Choroid plexus epithelial cell (primary cell): ENCODE measurements at regions not wholly inside any gene's neighbourhood (a gene's known extent, or its start where the extent isn't known, plus 50 kb on each side); places are given as distances from the start of the nearest gene placed in this dataset.

Experiments used
- DNase-seq: peaks from one replicate; pipeline ENCODE4 v3.0.0-alpha.2; 2010; ENCODE audit warnings: low read depth
- H3K4me3 ChIP-seq: 2 replicates; pipeline ENCODE4 v1.5.1; 2011; ENCODE audit warnings: low read depth, mild to moderate bottlenecking, control low read depth, low read length, moderate library complexity
- TF ChIP-seq, protein P1 (sequence below): conservative IDR thresholded peaks from 2 replicates; pipeline ENCODE4 v1.5.1; 2011; ENCODE audit warnings: low read depth, mild to moderate bottlenecking, control low read depth, inconsistent platforms, low read length, moderate library complexity

- TF ChIP-seq, protein P1, sequence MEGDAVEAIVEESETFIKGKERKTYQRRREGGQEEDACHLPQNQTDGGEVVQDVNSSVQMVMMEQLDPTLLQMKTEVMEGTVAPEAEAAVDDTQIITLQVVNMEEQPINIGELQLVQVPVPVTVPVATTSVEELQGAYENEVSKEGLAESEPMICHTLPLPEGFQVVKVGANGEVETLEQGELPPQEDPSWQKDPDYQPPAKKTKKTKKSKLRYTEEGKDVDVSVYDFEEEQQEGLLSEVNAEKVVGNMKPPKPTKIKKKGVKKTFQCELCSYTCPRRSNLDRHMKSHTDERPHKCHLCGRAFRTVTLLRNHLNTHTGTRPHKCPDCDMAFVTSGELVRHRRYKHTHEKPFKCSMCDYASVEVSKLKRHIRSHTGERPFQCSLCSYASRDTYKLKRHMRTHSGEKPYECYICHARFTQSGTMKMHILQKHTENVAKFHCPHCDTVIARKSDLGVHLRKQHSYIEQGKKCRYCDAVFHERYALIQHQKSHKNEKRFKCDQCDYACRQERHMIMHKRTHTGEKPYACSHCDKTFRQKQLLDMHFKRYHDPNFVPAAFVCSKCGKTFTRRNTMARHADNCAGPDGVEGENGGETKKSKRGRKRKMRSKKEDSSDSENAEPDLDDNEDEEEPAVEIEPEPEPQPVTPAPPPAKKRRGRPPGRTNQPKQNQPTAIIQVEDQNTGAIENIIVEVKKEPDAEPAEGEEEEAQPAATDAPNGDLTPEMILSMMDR: no peak
- H3K4me3 ChIP-seq: no peak overlapping the region
- DNase-seq: no peak
These were observed 150.0 kb downstream of the ADAMTS15 start for GRCh38 chr11:130598433-130598832.

DNA sequence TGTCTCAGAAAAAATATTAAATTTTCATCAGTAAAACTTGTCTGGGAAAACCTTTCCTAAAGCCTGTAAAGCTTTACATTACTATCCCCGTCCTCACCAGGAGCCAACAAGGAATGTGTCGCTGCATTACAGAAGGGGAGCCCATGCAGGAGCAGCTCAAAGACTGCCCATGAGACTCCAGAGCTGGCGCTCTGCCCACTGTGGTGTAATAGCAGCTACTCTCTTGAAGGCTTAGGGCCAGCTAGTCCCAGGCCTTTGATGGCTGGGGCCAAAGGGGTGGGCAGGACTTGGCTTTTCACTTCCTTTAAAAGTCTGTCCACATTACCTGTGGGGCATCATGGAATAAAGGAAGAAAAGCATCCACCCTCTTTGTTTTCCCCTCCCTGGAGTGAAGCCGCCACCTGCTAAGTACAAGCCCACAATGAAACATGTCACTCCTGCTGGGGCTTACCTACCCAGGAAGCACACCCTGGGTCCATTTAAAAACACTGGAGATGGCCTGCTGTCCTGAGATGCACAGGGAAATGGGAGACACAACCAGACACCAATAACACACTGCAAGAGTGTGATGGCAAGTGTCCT lies 150.7 kb downstream of the ADAMTS15 start:
- TF ChIP-seq, protein P1: no peak
- peak; percentile 74 for DNase-seq

DNA sequence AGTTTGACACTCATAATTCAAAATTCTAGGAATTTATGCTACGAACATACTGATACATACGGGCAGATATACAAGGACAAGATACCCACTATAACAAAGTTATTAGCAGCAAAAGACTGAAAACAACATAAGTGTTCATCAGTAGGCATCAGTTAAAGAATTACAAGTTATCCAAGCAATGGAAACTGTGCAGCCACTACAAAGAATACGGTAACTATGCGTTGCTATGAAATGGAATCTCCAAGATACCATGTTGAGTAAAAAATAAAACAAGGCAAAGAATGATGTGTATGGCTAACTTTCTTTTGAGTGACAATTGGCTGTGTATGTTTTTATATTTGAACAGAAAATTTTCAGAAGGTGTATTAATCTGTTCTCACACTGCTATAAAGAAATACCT lies 151.7 kb downstream of the ADAMTS15 start:
- no peak overlapping the region for H3K4me3 ChIP-seq
- DNase-seq: peak; percentile 74
- TF ChIP-seq, protein P1: no peak

More for the DNA sequence above, 150.7 kb downstream of the ADAMTS15 start:
- no peak overlapping the region for H3K4me3 ChIP-seq

- TF ChIP-seq, protein P1: no peak
- no peak overlapping the region for H3K4me3 ChIP-seq
- no peak for DNase-seq
These were observed 152.2 kb downstream of the ADAMTS15 start for GRCh38 chr11:130600616-130601015.

DNA sequence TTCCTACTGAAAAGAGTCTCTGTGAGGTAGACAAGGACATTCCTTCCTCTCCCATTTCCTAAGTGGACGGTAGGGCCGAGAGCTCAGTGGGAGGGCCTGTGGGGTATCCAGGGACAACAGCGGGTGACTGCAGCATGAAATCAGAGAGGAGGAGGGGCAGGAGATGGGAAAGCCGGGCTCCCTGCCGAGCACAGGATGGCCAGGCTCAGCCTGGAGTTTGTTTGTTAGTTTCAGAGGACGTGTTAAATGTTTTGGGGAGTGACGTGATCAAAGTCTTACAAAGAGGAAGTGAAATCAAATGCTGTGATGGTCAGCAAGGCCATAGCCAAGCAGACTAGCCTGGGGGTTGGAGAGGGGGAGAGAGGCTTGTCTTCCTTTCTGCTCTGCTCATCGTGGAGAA lies 152.7 kb downstream of the ADAMTS15 start:
- H3K4me3 ChIP-seq: no peak overlapping the region
- peak; percentile 93 for DNase-seq
- TF ChIP-seq, protein P1: no peak

- DNase-seq: no peak
- H3K4me3 ChIP-seq: no peak overlapping the region
- TF ChIP-seq, protein P1: no peak
These were observed 153.5 kb downstream of the ADAMTS15 start for GRCh38 chr11:130601764-130602460.
